Omental fat pad (tissue), 3 donors: ENCODE measurements at regions not wholly inside any gene's neighbourhood (a gene's known extent, or its start where the extent isn't known, plus 50 kb on each side); places are given as distances from the start of the nearest gene placed in this dataset.

Experiments
- ATAC-seq: fragments of 150-250 bp; one replicate; pipeline ENCODE4 v1.9.1; 2016; ENCODE audit warnings: mild to moderate bottlenecking, moderate library complexity; ENCODE audit not compliant: low FRiP score
- DNase-seq: peaks from one replicate; pipeline ENCODE4 v3.0.0-alpha.2; 2019; ENCODE audit warnings: low spot score
- TF ChIP-seq, protein P1 (sequence below), 3 donors: fragments of 450-650 bp; IDR thresholded peaks; one replicate each; pipeline ENCODE4 v1.5.1; 2016 to 2017; ENCODE audit warnings: antibody characterized with exemption in 3 of 3, mild to moderate bottlenecking in 3 of 3, moderate library complexity in 2 of 3

DNA sequence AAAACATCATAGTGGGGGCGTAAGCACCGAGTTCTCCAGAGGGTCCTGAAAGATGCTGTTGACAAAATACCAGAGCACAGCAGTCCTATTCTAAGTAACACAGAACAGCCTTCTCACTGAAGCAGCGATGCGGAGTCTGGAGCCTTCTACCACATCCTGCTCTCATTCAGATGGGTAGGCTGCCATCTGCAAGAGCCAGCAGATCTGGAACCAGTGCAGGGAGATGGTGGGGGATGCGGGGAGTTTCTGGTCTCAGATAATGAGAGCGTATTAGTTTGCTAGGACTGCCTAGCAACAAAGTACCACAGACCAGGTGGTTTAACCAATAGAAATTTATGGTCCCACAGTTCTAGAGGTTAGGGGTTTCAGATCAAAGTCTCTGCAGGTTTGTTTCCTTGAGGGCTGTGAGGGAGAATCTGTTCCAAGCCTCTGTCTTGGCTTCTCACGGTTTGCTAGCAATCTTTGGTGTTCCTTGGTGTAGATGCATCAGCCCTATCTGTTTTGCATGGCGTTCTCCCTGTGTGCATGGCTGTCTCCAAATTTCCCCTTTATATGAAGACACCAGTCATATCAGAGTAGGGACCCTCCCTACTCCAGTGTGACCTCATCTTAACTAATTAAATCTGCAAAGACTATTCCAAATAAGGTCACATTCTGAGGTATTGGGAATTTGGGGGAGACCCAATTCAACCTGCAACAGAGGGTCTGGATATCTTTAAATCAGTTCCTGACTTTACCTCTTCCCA is 52.0 kb upstream of the STEAP1B start:
- DNase-seq = no peak
- no peak for ATAC-seq
- TF ChIP-seq, protein P1, sequence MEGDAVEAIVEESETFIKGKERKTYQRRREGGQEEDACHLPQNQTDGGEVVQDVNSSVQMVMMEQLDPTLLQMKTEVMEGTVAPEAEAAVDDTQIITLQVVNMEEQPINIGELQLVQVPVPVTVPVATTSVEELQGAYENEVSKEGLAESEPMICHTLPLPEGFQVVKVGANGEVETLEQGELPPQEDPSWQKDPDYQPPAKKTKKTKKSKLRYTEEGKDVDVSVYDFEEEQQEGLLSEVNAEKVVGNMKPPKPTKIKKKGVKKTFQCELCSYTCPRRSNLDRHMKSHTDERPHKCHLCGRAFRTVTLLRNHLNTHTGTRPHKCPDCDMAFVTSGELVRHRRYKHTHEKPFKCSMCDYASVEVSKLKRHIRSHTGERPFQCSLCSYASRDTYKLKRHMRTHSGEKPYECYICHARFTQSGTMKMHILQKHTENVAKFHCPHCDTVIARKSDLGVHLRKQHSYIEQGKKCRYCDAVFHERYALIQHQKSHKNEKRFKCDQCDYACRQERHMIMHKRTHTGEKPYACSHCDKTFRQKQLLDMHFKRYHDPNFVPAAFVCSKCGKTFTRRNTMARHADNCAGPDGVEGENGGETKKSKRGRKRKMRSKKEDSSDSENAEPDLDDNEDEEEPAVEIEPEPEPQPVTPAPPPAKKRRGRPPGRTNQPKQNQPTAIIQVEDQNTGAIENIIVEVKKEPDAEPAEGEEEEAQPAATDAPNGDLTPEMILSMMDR (IDR thresholded peaks at IDR 0.05) = no peak

DNA sequence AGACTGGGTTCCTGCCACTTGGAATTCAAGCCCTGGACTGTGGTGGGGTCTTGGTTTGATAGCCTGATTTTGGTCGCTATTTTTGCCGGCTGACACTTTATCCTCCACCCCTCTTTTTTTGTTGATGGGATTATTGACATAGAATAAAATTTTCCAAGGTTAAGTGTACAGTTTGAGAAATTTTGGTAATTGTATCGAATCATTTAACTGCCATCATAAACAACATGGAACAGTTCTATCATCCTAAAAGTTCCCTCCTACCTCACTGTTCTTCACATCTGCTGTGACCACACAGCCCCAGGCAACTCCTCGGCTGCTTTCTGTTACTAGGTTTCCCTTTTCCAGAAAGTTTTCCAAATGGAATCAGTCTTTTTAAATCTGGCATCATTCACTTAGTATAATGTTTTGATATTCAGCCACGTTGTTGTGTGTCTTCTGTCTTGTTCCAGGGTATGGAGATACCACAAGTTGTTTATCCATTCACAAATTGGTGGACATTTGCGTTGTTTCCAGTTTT is 50.6 kb upstream of the STEAP1B start:
- DNase-seq (no peak), ATAC-seq (no peak)
- TF ChIP-seq, protein P1 (IDR thresholded peaks at IDR 0.05) = no peak

DNA sequence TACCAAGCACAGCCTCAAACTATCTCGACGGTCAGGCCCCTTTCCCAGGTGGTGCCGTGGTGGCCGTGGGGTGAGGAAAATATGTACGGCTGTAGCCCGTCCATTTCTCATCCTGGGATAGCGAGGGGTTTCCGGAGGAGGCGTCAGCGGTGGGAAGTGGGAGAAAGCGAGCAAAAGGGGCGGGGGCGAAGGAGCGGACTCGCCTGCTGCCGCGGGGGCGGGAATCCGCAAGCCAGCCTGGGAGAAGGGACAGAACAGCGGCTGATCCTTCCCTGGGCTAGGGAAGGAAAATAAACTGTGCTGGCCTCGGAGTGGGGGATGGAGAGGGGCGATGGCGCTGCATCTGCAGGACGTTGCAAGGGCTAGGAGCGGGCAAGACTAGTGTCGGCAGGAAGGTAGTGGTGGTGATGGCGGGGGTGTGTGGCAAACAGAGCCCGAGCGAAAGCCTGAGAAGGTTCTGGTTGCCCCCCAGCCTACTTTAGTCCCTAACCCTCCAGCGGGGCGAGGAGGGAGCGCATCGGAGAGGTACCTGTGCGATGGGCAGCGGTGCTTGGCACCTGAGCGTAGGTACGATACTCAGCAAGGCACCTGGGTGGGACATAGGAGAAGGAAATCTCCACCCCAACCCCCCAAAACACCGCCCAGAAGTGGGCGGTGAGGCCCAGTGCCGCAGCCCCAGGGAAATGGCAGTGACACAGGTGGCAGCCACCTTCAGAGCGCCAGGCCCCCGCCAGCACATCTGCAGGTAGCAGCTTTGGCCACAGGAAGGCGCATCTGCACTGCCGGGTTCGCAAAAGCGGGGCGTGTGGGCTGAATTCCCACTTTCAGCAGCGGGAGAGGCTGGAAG is 49.9 kb upstream of the STEAP1B start:
- peak; percentile 65 for ATAC-seq
- TF ChIP-seq, protein P1 (IDR thresholded peaks at IDR 0.05) = peak in 2 of 3 donors; percentile 8 to 37
- peak; percentile 62 for DNase-seq
